Stomach (tissue), 8 donors: ENCODE measurements at regions not wholly inside any gene's neighbourhood (a gene's known extent, or its start where the extent isn't known, plus 50 kb on each side); places are given as distances from the start of the nearest gene placed in this dataset.

Experiments used
- DNase-seq, 2 donors: peaks; one replicate each; pipeline versions ENCODE4 v3.0.0 to v3.0.0-alpha.2; 2013 to 2019
- H3K27ac ChIP-seq, 5 donors: fragments of 200-600 bp in 4 of 5; sonication (generic) in 4 of 5; one replicate each; pipeline ENCODE4 v1.5.1; 2013 to 2019; ENCODE audit warnings: mild to moderate bottlenecking in 1 of 5, moderate library complexity in 1 of 5
- H3K27me3 ChIP-seq, 3 donors: fragments of 200-600 bp; sonication (generic); one replicate each; pipeline ENCODE4 v1.5.1; 2017 to 2019; ENCODE audit warnings: mixed run types in 1 of 3
- H3K36me3 ChIP-seq, 4 donors: fragments of 200-600 bp; sonication (generic); 1 replicate in 3 of 4; 2 replicates in 1 of 4; pipeline ENCODE4 v1.5.1; 2016 to 2019
- H3K4me1 ChIP-seq, 4 donors: fragments of 200-600 bp; sonication (generic); one replicate each; pipeline ENCODE4 v1.5.1; 2016 to 2019
- H3K4me3 ChIP-seq, 4 donors: fragments of 200-600 bp; sonication (generic) in 3 of 4; one replicate each; pipeline ENCODE4 v1.5.1; 2016 to 2019; ENCODE audit warnings: mild to moderate bottlenecking in 1 of 4
- H3K9me3 ChIP-seq, 4 donors: fragments of 200-600 bp; sonication (generic); one replicate each; pipeline ENCODE4 v1.5.1; 2016 to 2019
- CTCF ChIP-seq, 7 experiments: fragments of 450-650 bp in 4 of 7; fragments of 200-600 bp in 3 of 7; sonication (generic) in 3 of 7; IDR thresholded peaks; one replicate each; pipeline ENCODE4 v1.5.1; 2016 to 2019; ENCODE audit warnings: antibody characterized with exemption in 7 of 7, control low read depth in 2 of 7, mild to moderate bottlenecking in 1 of 7
- EP300 ChIP-seq: sonication (generic); formaldehyde crosslinking; IDR thresholded peaks from one replicate; pipeline ENCODE4 v1.6.1; 2017; ENCODE audit warnings: antibody characterized with exemption
- POLR2A ChIP-seq, 4 donors: fragments of 450-650 bp; IDR thresholded peaks; one replicate each; pipeline ENCODE4 v1.6.1; 2016; ENCODE audit warnings: antibody characterized with exemption in 4 of 4, control low read depth in 2 of 4, mild to moderate bottlenecking in 1 of 4, moderate library complexity in 1 of 4
- POLR2AphosphoS5 ChIP-seq, 3 donors: sonication (generic); formaldehyde crosslinking; IDR thresholded peaks; one replicate each; pipeline ENCODE4 v1.6.1; 2016; ENCODE audit warnings: antibody characterized with exemption in 3 of 3
- WGBS, 5 donors: extraction: QIAGEN DNeasy Blood & Tissue Kit in 3 of 5; methylation state at CpG; one replicate each; pipeline versions ENCODE4 v1.1.5 to v1.1.7; 2013 to 2018; 5-methylcytosine and 5-hydroxymethylcytosine counted together
- intact Hi-C: fragments of 100-400 bp; cut with DNase I; formaldehyde crosslinking; loops from one replicate; pipeline ENCODE4 v1.15.1; 2023; ENCODE audit warnings: low total_unique reads
- donor health status: healthy with polysubstance abuse.
- donor health status: Bipolar disorder and iron deficiency.
- donor health status: healthy.

- DNase-seq: no peak
- Histone ChIP-seq H3K27me3 (no peaks in the 10 kb centered on the region), H3K27ac (no peak overlapping the region), H3K4me1 (no peaks in the 10 kb centered on the region), H3K4me3 (no peak overlapping the region), H3K9me3 (no peaks in the 10 kb centered on the region), H3K36me3 (no peaks in the 10 kb centered on the region)
- intact Hi-C loops: no loop called here
- no peak for TF ChIP-seq EP300
- WGBS, 5 donors: 43 to 61% (median 50%) methylated on average over 3 of the region's 3 CpGs
Observed at GRCh38 chr16:7853197-7853596, 520.6 kb downstream of the RBFOX1 start.

- Histone ChIP-seq H3K4me1 (no peaks in the 10 kb centered on the region), H3K4me3 (no peak overlapping the region), H3K27ac (no peak overlapping the region), H3K36me3 (no peaks in the 10 kb centered on the region), H3K27me3 (peaks cover 0 to 5% (median 0%) of the 10 kb centered on the region in 3 donors), H3K9me3 (no peaks in the 10 kb centered on the region)
- 48 to 58% (median 53%) methylated on average over 3 of the region's 3 CpGs for WGBS, 5 donors
- peak in 1 of 2 donors; percentile 2 for DNase-seq
- TF ChIP-seq POLR2A (IDR thresholded peaks at IDR 0.05): no peak
- TF ChIP-seq EP300: no peak
- TF ChIP-seq POLR2AphosphoS5 (IDR thresholded peaks at IDR 0.05): no peak
- TF ChIP-seq CTCF (IDR thresholded peaks at IDR 0.05): no peak
- intact Hi-C loops: no loop called here
Observed at GRCh38 chr16:7849841-7850240, 517.2 kb downstream of the RBFOX1 start.

- intact Hi-C loops: no loop called here
- Histone ChIP-seq H3K27ac (no peak overlapping the region), H3K36me3 (no peaks in the 10 kb centered on the region), H3K4me3 (no peak overlapping the region), H3K9me3 (peaks cover 0 to 4% (median 0%) of the 10 kb centered on the region in 4 donors), H3K4me1 (no peaks in the 10 kb centered on the region), H3K27me3 (peaks cover 0 to 5% (median 0%) of the 10 kb centered on the region in 3 donors)
- peak in 1 of 2 donors; percentile 9 for DNase-seq
- 58 to 71% (median 66%) methylated on average over 7 of the region's 7 CpGs for WGBS, 5 donors
- TF ChIP-seq EP300 (no peak), POLR2AphosphoS5 (IDR thresholded peaks at IDR 0.05) (no peak), POLR2A (IDR thresholded peaks at IDR 0.05) (no peak), CTCF (IDR thresholded peaks at IDR 0.05) (no peak)
Observed at GRCh38 chr16:7843261-7843660, 510.6 kb downstream of the RBFOX1 start.

GRCh38 chr16:7839568-7839967, 506.9 kb downstream of the RBFOX1 start:
- Histone ChIP-seq H3K36me3 (no peaks in the 10 kb centered on the region), H3K4me1 (no peaks in the 10 kb centered on the region), H3K27ac (no peak overlapping the region), H3K4me3 (no peak overlapping the region), H3K27me3 (no peaks in the 10 kb centered on the region), H3K9me3 (peaks cover 0 to 4% (median 0%) of the 10 kb centered on the region in 4 donors)
- peak in 1 of 2 donors; percentile 24 for DNase-seq
- 61 to 74% (median 66%) methylated on average over 4 of the region's 4 CpGs for WGBS, 5 donors
- TF ChIP-seq CTCF (IDR thresholded peaks at IDR 0.05): no peak
- no peak for TF ChIP-seq POLR2A (IDR thresholded peaks at IDR 0.05)
- intact Hi-C loops: no loop called here

GRCh38 chr16:7834771-7835431, 502.3 kb downstream of the RBFOX1 start:
- Histone ChIP-seq H3K27ac (no peak overlapping the region), H3K4me3 (no peak overlapping the region), H3K4me1 (no peaks in the 10 kb centered on the region), H3K27me3 (peaks cover 0 to 5% (median 0%) of the 10 kb centered on the region in 3 donors), H3K9me3 (no peaks in the 10 kb centered on the region), H3K36me3 (no peaks in the 10 kb centered on the region)
- DNase-seq: peak in 1 of 2 donors; percentile 2
- 7 to 26% (median 10%) methylated on average over 1 of the region's 1 CpG for WGBS, 5 donors
- intact Hi-C loops: no loop called here
- TF ChIP-seq EP300: no peak
- TF ChIP-seq POLR2A (IDR thresholded peaks at IDR 0.05): no peak
- TF ChIP-seq CTCF (IDR thresholded peaks at IDR 0.05): no peak
- no peak for TF ChIP-seq POLR2AphosphoS5 (IDR thresholded peaks at IDR 0.05)
